ENCODE measurements at regions not wholly inside any gene's neighbourhood (a gene's known extent, or its start where the extent isn't known, plus 50 kb on each side); places are given as distances from the start of the nearest gene placed in this dataset.
"Not testable (repeated sequence)": the region's sequence is repeated elsewhere in the genome, so short reads cannot be mapped to it uniquely, and the experiment has no call there.

GRCh38 chr13:59414006-59414405 is 749.7 kb downstream of the DIAPH3 start:
- H3K36me3 ChIP-seq (ENCODE audit: insufficient read depth, low read length) = no peaks in the 10 kb centered on the region
- H3K27me3 ChIP-seq (ENCODE audit: insufficient read depth, low read length) = no peaks in the 10 kb centered on the region
- H3K9me3 ChIP-seq (ENCODE audit: low read length) = no peaks in the 10 kb centered on the region
- no peak overlapping the region for H3K4me3 ChIP-seq (ENCODE audit: low read length)
- no peak overlapping the region for H2AFZ ChIP-seq (ENCODE audit: low read depth, low read length)
- peaks cover 15% of the 10 kb centered on the region for H3K4me1 ChIP-seq (ENCODE audit: insufficient read depth, low read length)

- Histone ChIP-seq H3K4me1 (ENCODE audit: insufficient read depth, low read length) (peaks cover 4% of the 10 kb centered on the region), H3K36me3 (ENCODE audit: insufficient read depth, low read length) (no peaks in the 10 kb centered on the region)
Observed at GRCh38 chr13:59415498-59415897, 748.2 kb downstream of the DIAPH3 start.

GRCh38 chr13:59416561-59416960 is 747.2 kb downstream of the DIAPH3 start:
- Histone ChIP-seq H3K27me3 (ENCODE audit: insufficient read depth, low read length) (no peaks in the 10 kb centered on the region), H3K36me3 (ENCODE audit: insufficient read depth, low read length) (no peaks in the 10 kb centered on the region), H3K4me1 (ENCODE audit: insufficient read depth, low read length) (peaks cover 4% of the 10 kb centered on the region), H3K4me3 (ENCODE audit: low read length) (no peak overlapping the region), H3K9me3 (ENCODE audit: low read length) (no peaks in the 10 kb centered on the region), H2AFZ (ENCODE audit: low read depth, low read length) (no peak overlapping the region)

More at GRCh38 chr13:59415498-59415897, 748.2 kb downstream of the DIAPH3 start:
- no peaks in the 10 kb centered on the region for H3K9me3 ChIP-seq (ENCODE audit: low read length)
- no peaks in the 10 kb centered on the region for H3K27me3 ChIP-seq (ENCODE audit: insufficient read depth, low read length)
- H3K4me3 ChIP-seq (ENCODE audit: low read length) = no peak overlapping the region
- no peak overlapping the region for H2AFZ ChIP-seq (ENCODE audit: low read depth, low read length)

- H3K4me3 ChIP-seq (ENCODE audit: low read length) = no peak overlapping the region
- no peaks in the 10 kb centered on the region for H3K36me3 ChIP-seq (ENCODE audit: insufficient read depth, low read length)
- no peaks in the 10 kb centered on the region for H3K27me3 ChIP-seq (ENCODE audit: insufficient read depth, low read length)
Observed at GRCh38 chr13:59422646-59423045, 741.1 kb downstream of the DIAPH3 start.

GRCh38 chr13:59423708-59424340 is 739.9 kb downstream of the DIAPH3 start:
- Histone ChIP-seq H2AFZ (ENCODE audit: low read depth, low read length) (no peak overlapping the region), H3K4me3 (ENCODE audit: low read length) (no peak overlapping the region), H3K4me1 (ENCODE audit: insufficient read depth, low read length) (no peaks in the 10 kb centered on the region), H3K9me3 (ENCODE audit: low read length) (peaks cover 2% of the 10 kb centered on the region), H3K27me3 (ENCODE audit: insufficient read depth, low read length) (no peaks in the 10 kb centered on the region), H3K36me3 (ENCODE audit: insufficient read depth, low read length) (no peaks in the 10 kb centered on the region)

More at GRCh38 chr13:59422646-59423045, 741.1 kb downstream of the DIAPH3 start:
- Histone ChIP-seq H3K4me1 (ENCODE audit: insufficient read depth, low read length) (no peaks in the 10 kb centered on the region), H3K9me3 (ENCODE audit: low read length) (peaks cover 2% of the 10 kb centered on the region), H2AFZ (ENCODE audit: low read depth, low read length) (no peak overlapping the region)

- Histone ChIP-seq H2AFZ (ENCODE audit: low read depth, low read length) (no peak overlapping the region), H3K9me3 (ENCODE audit: low read length) (peaks cover 2% of the 10 kb centered on the region), H3K36me3 (ENCODE audit: insufficient read depth, low read length) (no peaks in the 10 kb centered on the region), H3K4me3 (ENCODE audit: low read length) (no peak overlapping the region), H3K27me3 (ENCODE audit: insufficient read depth, low read length) (no peaks in the 10 kb centered on the region), H3K4me1 (ENCODE audit: insufficient read depth, low read length) (no peaks in the 10 kb centered on the region)
Observed at GRCh38 chr13:59424661-59425060, 739.1 kb downstream of the DIAPH3 start.

GRCh38 chr13:59425211-59425741 is 738.5 kb downstream of the DIAPH3 start:
- Histone ChIP-seq H3K4me3 (ENCODE audit: low read length) (no peak overlapping the region), H3K9me3 (ENCODE audit: low read length) (peaks cover 2% of the 10 kb centered on the region), H2AFZ (ENCODE audit: low read depth, low read length) (no peak overlapping the region), H3K4me1 (ENCODE audit: insufficient read depth, low read length) (no peaks in the 10 kb centered on the region), H3K27me3 (ENCODE audit: insufficient read depth, low read length) (no peaks in the 10 kb centered on the region), H3K36me3 (ENCODE audit: insufficient read depth, low read length) (no peaks in the 10 kb centered on the region)

- Histone ChIP-seq H3K4me3 (ENCODE audit: low read length) (no peak overlapping the region), H3K27me3 (ENCODE audit: insufficient read depth, low read length) (no peaks in the 10 kb centered on the region), H3K4me1 (ENCODE audit: insufficient read depth, low read length) (no peaks in the 10 kb centered on the region), H3K36me3 (ENCODE audit: insufficient read depth, low read length) (no peaks in the 10 kb centered on the region), H2AFZ (ENCODE audit: low read depth, low read length) (no peak overlapping the region), H3K9me3 (ENCODE audit: low read length) (peaks cover 2% of the 10 kb centered on the region)
Observed at GRCh38 chr13:59435024-59435423, 728.7 kb downstream of the DIAPH3 start.

- Histone ChIP-seq H3K4me3 (ENCODE audit: low read length) (no peak overlapping the region), H3K9me3 (ENCODE audit: low read length) (no peaks in the 10 kb centered on the region), H3K36me3 (ENCODE audit: insufficient read depth, low read length) (no peaks in the 10 kb centered on the region), H3K4me1 (ENCODE audit: insufficient read depth, low read length) (no peaks in the 10 kb centered on the region), H3K27me3 (ENCODE audit: insufficient read depth, low read length) (no peaks in the 10 kb centered on the region), H2AFZ (ENCODE audit: low read depth, low read length) (no peak overlapping the region)
Observed at GRCh38 chr13:59437544-59438301, 726.0 kb downstream of the DIAPH3 start.

- H3K4me3 ChIP-seq (ENCODE audit: low read length) = no peak overlapping the region
Observed at GRCh38 chr13:59439776-59440428, 723.8 kb downstream of the DIAPH3 start.

GRCh38 chr13:59441068-59441467 is 722.7 kb downstream of the DIAPH3 start:
- H3K36me3 ChIP-seq (ENCODE audit: insufficient read depth, low read length); H2AFZ ChIP-seq (ENCODE audit: low read depth, low read length); H3K9me3 ChIP-seq (ENCODE audit: low read length); H3K4me1 ChIP-seq (ENCODE audit: insufficient read depth, low read length); H3K4me3 ChIP-seq (ENCODE audit: low read length); H3K27me3 ChIP-seq (ENCODE audit: insufficient read depth, low read length): not testable (repeated sequence)

More at GRCh38 chr13:59439776-59440428, 723.8 kb downstream of the DIAPH3 start:
- Histone ChIP-seq H3K4me1 (ENCODE audit: insufficient read depth, low read length) (no peaks in the 10 kb centered on the region), H3K27me3 (ENCODE audit: insufficient read depth, low read length) (no peaks in the 10 kb centered on the region), H3K9me3 (ENCODE audit: low read length) (no peaks in the 10 kb centered on the region), H3K36me3 (ENCODE audit: insufficient read depth, low read length) (no peaks in the 10 kb centered on the region), H2AFZ (ENCODE audit: low read depth, low read length) (no peak overlapping the region)

GRCh38 chr13:59441596-59442280 is 722.0 kb downstream of the DIAPH3 start:
- no peaks in the 10 kb centered on the region for H3K9me3 ChIP-seq (ENCODE audit: low read length)
- no peak overlapping the region for H3K4me3 ChIP-seq (ENCODE audit: low read length)
- no peaks in the 10 kb centered on the region for H3K36me3 ChIP-seq (ENCODE audit: insufficient read depth, low read length)
- H3K4me1 ChIP-seq (ENCODE audit: insufficient read depth, low read length) = no peaks in the 10 kb centered on the region
- H2AFZ ChIP-seq (ENCODE audit: low read depth, low read length) = no peak overlapping the region
- no peaks in the 10 kb centered on the region for H3K27me3 ChIP-seq (ENCODE audit: insufficient read depth, low read length)

GRCh38 chr13:59442461-59442860 is 721.3 kb downstream of the DIAPH3 start:
- no peak overlapping the region for H2AFZ ChIP-seq (ENCODE audit: low read depth, low read length)
- H3K27me3 ChIP-seq (ENCODE audit: insufficient read depth, low read length) = no peaks in the 10 kb centered on the region
- H3K4me1 ChIP-seq (ENCODE audit: insufficient read depth, low read length) = peaks cover under 1% of the 10 kb centered on the region
- no peaks in the 10 kb centered on the region for H3K9me3 ChIP-seq (ENCODE audit: low read length)
- no peaks in the 10 kb centered on the region for H3K36me3 ChIP-seq (ENCODE audit: insufficient read depth, low read length)
- no peak overlapping the region for H3K4me3 ChIP-seq (ENCODE audit: low read length)
